ENCODE measurements at regions not wholly inside any gene's neighbourhood (a gene's known extent, or its start where the extent isn't known, plus 50 kb on each side); places are given as distances from the start of the nearest gene placed in this dataset.

GRCh38 chr1:218553197-218553596 lies 208.1 kb downstream of the TGFB2 start:
- Histone ChIP-seq H3K36me3 (no peaks in the 10 kb centered on the region), H3K27ac (no peak overlapping the region), H3K27me3 (ENCODE audit: low read depth) (no peaks in the 10 kb centered on the region), H3K4me1 (peaks cover 5% of the 10 kb centered on the region), H3K9me3 (no peaks in the 10 kb centered on the region), H3K4me3 (no peak overlapping the region)
- DNase-seq (no peak), ATAC-seq (no peak)
- intact Hi-C loops (cut with DNase I): no loop called here
- TF ChIP-seq CTCF (IDR thresholded peaks at IDR 0.05): no peak

- H3K4me1 ChIP-seq: peaks cover 8% of the 10 kb centered on the region
- no peak for DNase-seq
- no peak overlapping the region for H3K4me3 ChIP-seq
- no peak for TF ChIP-seq CTCF (IDR thresholded peaks at IDR 0.05)
- no peak overlapping the region for H3K27ac ChIP-seq
- intact Hi-C loops (cut with DNase I): no loop called here
- no peaks in the 10 kb centered on the region for H3K9me3 ChIP-seq
- H3K36me3 ChIP-seq: no peaks in the 10 kb centered on the region
- H3K27me3 ChIP-seq (ENCODE audit: low read depth): no peaks in the 10 kb centered on the region
- no peak for ATAC-seq
Observed at GRCh38 chr1:218556016-218556415, 210.9 kb downstream of the TGFB2 start.

- no peak for ATAC-seq
- no peak for TF ChIP-seq CTCF (IDR thresholded peaks at IDR 0.05)
- peaks cover 8% of the 10 kb centered on the region for H3K4me1 ChIP-seq
- no peak overlapping the region for H3K27ac ChIP-seq
- no peak for DNase-seq
- H3K9me3 ChIP-seq: no peaks in the 10 kb centered on the region
- H3K36me3 ChIP-seq: no peaks in the 10 kb centered on the region
- intact Hi-C loops (cut with DNase I): no loop called here
- H3K4me3 ChIP-seq: no peak overlapping the region
- H3K27me3 ChIP-seq (ENCODE audit: low read depth): no peaks in the 10 kb centered on the region
Observed at GRCh38 chr1:218557731-218558130, 212.6 kb downstream of the TGFB2 start.

GRCh38 chr1:218558271-218558810 lies 213.2 kb downstream of the TGFB2 start:
- H3K27ac ChIP-seq: no peak overlapping the region
- intact Hi-C loops (cut with DNase I): no loop called here

GRCh38 chr1:218565377-218565776 lies 220.2 kb downstream of the TGFB2 start:
- Histone ChIP-seq H3K36me3 (no peaks in the 10 kb centered on the region), H3K4me3 (no peak overlapping the region), H3K9me3 (no peaks in the 10 kb centered on the region), H3K27me3 (ENCODE audit: low read depth) (no peaks in the 10 kb centered on the region), H3K4me1 (no peaks in the 10 kb centered on the region), H3K27ac (no peak overlapping the region)
- intact Hi-C loops (cut with DNase I): no loop called here
- ATAC-seq (no peak), DNase-seq (no peak)
- no peak for TF ChIP-seq CTCF (IDR thresholded peaks at IDR 0.05)

More at GRCh38 chr1:218558271-218558810, 213.2 kb downstream of the TGFB2 start:
- no peaks in the 10 kb centered on the region for H3K36me3 ChIP-seq
- H3K4me1 ChIP-seq: peaks cover 8% of the 10 kb centered on the region
- ATAC-seq: no peak
- no peak for TF ChIP-seq CTCF (IDR thresholded peaks at IDR 0.05)
- no peaks in the 10 kb centered on the region for H3K27me3 ChIP-seq (ENCODE audit: low read depth)
- DNase-seq: no peak
- H3K4me3 ChIP-seq: no peak overlapping the region
- no peaks in the 10 kb centered on the region for H3K9me3 ChIP-seq

Data from lower lobe of right lung (tissue), 2 donors.